ENCODE measurements at regions not wholly inside any gene's neighbourhood (a gene's known extent, or its start where the extent isn't known, plus 50 kb on each side); places are given as distances from the start of the nearest gene placed in this dataset.

GRCh38 chr7:155871211-155871610 is 58.9 kb upstream of the SHH start:
- no peak for DNase-seq

- DNase-seq = no peak
Measured at GRCh38 chr7:155870334-155871180, 58.3 kb upstream of the SHH start.

GRCh38 chr7:155869784-155870076 is 57.5 kb upstream of the SHH start:
- no peak for DNase-seq

GRCh38 chr7:155868955-155869783 is 56.9 kb upstream of the SHH start:
- DNase-seq = no peak

GRCh38 chr7:155867734-155868400 is 55.6 kb upstream of the SHH start:
- no peak for DNase-seq

- no peak for DNase-seq
Measured at GRCh38 chr7:155867280-155867679, 55.0 kb upstream of the SHH start.

GRCh38 chr7:155865830-155866525 is 53.7 kb upstream of the SHH start:
- DNase-seq = no peak

- no peak for DNase-seq
Measured at GRCh38 chr7:155864991-155865690, 52.9 kb upstream of the SHH start.

- no peak for DNase-seq
Measured at GRCh38 chr7:155864271-155864985, 52.2 kb upstream of the SHH start.

- DNase-seq = no peak
Measured at GRCh38 chr7:155863721-155864151, 51.5 kb upstream of the SHH start.

GRCh38 chr7:155862123-155862892 is 50.0 kb upstream of the SHH start:
- DNase-seq = no peak

Measured in activated CD4-positive, alpha-beta T cell treated with anti-CD3 and anti-CD28 coated beads, Interleukin-2, amount 50 U/mL, for 16 hours (primary cell).